ENCODE measurements at regions not wholly inside any gene's neighbourhood (a gene's known extent, or its start where the extent isn't known, plus 50 kb on each side); places are given as distances from the start of the nearest gene placed in this dataset.
A peak's percentile ranks its signal among the peaks of the same experiment; 100 is the strongest.

DNA sequence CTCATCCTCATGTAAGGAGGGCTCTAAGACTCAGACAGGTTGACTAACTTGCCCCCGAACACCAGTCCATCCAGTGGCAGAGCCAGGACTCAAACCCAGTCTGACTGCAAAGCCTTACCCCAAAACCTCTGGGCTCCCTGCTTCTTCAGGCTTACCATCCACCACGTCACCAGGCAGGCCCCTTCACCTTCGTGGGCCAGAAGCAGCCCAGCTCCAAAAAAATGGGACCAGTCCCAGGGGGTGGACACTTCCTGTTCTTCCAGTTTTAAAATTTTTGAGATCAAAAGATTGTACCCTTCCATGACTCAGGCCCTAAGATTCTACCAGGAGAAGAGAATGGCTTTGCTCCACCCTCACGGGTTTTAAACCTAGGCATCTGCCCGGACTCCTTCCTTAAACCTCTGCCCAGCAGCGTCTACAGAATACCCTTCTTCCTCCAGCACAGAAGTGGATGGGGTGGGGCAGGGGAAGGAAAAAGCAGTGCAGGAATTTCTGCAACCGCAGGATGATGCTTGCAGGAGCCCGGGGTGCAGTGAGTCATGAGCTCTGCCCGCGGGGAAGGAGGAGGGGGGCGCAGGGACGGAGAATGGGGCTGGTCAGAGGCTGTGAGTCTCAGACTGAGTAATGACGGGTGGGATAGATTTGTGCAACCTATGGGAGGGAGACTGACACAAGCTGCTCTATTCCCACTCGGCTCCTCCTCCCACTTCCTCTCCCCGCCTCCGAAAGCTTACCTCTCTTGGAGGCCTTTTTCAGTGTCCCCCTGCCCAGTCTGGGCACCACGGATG lies 50.4 kb upstream of the STXBP1 start (continued):
- TF ChIP-seq, protein P1, sequence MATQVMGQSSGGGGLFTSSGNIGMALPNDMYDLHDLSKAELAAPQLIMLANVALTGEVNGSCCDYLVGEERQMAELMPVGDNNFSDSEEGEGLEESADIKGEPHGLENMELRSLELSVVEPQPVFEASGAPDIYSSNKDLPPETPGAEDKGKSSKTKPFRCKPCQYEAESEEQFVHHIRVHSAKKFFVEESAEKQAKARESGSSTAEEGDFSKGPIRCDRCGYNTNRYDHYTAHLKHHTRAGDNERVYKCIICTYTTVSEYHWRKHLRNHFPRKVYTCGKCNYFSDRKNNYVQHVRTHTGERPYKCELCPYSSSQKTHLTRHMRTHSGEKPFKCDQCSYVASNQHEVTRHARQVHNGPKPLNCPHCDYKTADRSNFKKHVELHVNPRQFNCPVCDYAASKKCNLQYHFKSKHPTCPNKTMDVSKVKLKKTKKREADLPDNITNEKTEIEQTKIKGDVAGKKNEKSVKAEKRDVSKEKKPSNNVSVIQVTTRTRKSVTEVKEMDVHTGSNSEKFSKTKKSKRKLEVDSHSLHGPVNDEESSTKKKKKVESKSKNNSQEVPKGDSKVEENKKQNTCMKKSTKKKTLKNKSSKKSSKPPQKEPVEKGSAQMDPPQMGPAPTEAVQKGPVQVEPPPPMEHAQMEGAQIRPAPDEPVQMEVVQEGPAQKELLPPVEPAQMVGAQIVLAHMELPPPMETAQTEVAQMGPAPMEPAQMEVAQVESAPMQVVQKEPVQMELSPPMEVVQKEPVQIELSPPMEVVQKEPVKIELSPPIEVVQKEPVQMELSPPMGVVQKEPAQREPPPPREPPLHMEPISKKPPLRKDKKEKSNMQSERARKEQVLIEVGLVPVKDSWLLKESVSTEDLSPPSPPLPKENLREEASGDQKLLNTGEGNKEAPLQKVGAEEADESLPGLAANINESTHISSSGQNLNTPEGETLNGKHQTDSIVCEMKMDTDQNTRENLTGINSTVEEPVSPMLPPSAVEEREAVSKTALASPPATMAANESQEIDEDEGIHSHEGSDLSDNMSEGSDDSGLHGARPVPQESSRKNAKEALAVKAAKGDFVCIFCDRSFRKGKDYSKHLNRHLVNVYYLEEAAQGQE (IDR thresholded peaks at IDR 0.05; ENCODE audit: borderline replicate concordance) = peak; percentile 14; the same call in 1 of the 2 replicates
- TF ChIP-seq, protein P1 (CRISPR knock-in tag; IDR thresholded peaks at IDR 0.05; ENCODE audit: low read depth) = no peak
- TF ChIP-seq, protein P2, sequence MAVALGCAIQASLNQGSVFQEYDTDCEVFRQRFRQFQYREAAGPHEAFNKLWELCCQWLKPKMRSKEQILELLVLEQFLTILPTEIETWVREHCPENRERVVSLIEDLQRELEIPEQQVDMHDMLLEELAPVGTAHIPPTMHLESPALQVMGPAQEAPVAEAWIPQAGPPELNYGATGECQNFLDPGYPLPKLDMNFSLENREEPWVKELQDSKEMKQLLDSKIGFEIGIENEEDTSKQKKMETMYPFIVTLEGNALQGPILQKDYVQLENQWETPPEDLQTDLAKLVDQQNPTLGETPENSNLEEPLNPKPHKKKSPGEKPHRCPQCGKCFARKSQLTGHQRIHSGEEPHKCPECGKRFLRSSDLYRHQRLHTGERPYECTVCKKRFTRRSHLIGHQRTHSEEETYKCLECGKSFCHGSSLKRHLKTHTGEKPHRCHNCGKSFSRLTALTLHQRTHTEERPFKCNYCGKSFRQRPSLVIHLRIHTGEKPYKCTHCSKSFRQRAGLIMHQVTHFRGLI (CRISPR knock-in tag; IDR thresholded peaks at IDR 0.05) = no peak
- no peak for TF ChIP-seq ZNF217 (CRISPR knock-in tag; IDR thresholded peaks at IDR 0.05)
- peak in 1 of 2 experiments; percentile 64; a peak in 2 of 4 replicates for TF ChIP-seq TRIM24 (IDR thresholded peaks at IDR 0.05)
- TF ChIP-seq BRD4 (IDR thresholded peaks at IDR 0.05) = no peak
- peak; percentile 26 for TF ChIP-seq RBBP5 (IDR thresholded peaks at IDR 0.05; ENCODE audit: borderline replicate concordance, insufficient read depth, low read length, poor library complexity, severe bottlenecking)
- TF ChIP-seq, protein P3, sequence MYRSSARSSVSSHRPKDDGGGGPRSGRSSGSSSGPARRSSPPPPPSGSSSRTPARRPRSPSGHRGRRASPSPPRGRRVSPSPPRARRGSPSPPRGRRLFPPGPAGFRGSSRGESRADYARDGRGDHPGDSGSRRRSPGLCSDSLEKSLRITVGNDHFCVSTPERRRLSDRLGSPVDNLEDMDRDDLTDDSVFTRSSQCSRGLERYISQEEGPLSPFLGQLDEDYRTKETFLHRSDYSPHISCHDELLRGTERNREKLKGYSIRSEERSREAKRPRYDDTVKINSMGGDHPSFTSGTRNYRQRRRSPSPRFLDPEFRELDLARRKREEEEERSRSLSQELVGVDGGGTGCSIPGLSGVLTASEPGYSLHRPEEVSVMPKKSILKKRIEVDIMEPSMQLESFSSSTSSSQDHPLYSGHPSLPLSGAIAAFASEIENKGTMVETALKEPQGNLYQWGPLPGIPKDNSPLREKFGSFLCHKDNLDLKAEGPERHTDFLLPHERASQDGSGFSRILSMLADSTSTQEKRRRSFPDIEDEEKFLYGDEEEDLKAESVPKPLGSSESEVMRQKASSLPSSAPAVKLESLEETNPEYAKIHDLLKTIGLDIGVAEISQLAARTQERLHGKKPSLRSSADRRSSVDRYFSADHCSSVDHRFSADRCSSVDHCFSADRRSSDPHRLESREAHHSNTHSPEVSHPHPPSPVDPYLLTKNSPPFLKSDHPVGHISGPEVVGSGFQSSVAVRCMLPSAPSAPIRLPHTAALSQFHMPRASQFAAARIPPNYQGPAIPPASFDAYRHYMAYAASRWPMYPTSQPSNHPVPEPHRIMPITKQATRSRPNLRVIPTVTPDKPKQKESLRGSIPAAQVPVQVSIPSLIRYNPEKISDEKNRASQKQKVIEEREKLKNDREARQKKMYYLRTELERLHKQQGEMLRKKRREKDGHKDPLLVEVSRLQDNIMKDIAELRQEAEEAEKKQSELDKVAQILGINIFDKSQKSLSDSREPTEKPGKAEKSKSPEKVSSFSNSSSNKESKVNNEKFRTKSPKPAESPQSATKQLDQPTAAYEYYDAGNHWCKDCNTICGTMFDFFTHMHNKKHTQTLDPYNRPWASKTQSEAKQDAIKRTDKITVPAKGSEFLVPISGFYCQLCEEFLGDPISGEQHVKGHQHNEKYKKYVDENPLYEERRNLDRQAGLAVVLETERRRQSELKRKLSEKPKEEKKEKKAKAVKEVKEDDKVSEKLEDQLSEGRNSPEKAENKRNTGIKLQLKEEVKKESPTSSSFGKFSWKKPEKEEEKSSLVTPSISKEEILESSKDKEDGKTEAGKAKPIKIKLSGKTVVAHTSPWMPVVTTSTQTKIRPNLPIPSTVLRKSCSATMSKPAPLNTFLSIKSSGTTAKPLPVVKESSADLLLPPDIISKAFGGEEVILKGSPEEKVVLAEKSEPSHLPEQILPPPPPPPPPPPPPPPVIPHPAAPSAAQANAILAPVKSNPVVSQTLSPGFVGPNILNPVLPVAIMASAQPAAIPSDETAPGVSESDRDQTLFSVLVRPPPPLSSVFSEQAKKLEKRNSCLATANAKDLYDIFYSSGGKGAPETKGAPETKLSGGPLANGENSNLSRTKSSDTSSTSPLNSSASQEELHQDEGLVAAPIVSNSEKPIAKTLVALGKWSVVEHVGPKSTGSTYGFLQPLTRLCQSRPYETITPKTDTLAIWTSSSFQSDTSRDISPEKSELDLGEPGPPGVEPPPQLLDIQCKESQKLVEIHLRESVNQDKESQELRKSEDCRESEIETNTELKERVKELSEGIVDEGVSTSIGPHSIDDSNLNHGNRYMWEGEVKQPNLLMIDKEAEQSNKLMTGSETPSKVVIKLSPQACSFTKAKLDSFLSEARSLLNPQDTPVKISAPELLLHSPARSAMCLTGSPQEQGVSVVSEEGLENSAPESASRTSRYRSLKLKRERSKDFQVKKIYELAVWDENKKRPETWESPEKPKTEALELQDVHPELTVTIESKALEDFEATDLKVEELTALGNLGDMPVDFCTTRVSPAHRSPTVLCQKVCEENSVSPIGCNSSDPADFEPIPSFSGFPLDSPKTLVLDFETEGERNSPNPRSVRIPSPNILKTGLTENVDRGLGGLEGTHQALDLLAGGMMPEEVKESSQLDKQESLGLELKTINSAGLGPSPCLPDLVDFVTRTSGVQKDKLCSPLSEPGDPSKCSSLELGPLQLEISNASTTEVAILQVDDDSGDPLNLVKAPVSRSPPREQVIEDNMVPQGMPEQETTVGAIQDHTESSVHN (IDR thresholded peaks at IDR 0.05; ENCODE audit: borderline replicate concordance in 1 of 2, low read depth in 1 of 2) = no peak
